ENCODE measurements at regions not wholly inside any gene's neighbourhood (a gene's known extent, or its start where the extent isn't known, plus 50 kb on each side); places are given as distances from the start of the nearest gene placed in this dataset.

DNA sequence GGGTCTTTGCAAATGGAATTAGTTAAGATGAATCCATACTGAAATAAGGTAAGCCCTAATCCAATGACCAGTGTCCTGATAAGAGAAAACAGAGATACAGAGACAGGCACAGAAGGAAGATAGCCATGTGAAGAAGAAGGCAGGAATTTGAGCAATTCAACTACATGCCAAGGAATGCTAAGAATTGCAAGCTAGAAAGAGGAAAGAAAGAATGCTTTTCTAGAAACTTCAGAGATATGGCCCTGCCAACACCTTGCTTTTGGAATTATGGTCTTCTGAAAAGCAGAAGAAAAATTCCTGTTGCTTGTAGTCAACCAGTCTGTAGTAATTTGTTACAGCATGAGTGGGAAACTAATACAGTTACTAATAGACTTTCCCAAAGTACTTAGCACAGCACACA lies 111.3 kb downstream of the SLC17A6 start:
- no peak for TF ChIP-seq CTCF (IDR thresholded peaks at IDR 0.05)
- TF ChIP-seq POLR2A (IDR thresholded peaks at IDR 0.05), result no peak
